ENCODE measurements at regions not wholly inside any gene's neighbourhood (a gene's known extent, or its start where the extent isn't known, plus 50 kb on each side); places are given as distances from the start of the nearest gene placed in this dataset.

- no peak for ATAC-seq
- TF ChIP-seq ZNF565 (CRISPR knock-in tag; conservative IDR thresholded peaks at IDR 0.05; ENCODE audit: low read depth) = no peak
- TF ChIP-seq, protein P1, sequence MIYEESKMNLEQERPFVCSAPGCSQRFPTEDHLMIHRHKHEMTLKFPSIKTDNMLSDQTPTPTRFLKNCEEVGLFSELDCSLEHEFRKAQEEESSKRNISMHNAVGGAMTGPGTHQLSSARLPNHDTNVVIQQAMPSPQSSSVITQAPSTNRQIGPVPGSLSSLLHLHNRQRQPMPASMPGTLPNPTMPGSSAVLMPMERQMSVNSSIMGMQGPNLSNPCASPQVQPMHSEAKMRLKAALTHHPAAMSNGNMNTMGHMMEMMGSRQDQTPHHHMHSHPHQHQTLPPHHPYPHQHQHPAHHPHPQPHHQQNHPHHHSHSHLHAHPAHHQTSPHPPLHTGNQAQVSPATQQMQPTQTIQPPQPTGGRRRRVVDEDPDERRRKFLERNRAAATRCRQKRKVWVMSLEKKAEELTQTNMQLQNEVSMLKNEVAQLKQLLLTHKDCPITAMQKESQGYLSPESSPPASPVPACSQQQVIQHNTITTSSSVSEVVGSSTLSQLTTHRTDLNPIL (CRISPR knock-in tag; IDR thresholded peaks at IDR 0.05; ENCODE audit: low read depth) = no peak
- no peak for TF ChIP-seq CSDC2 (CRISPR knock-in tag; IDR thresholded peaks at IDR 0.05)
- no peak for TF ChIP-seq OSR1 (CRISPR knock-in tag; IDR thresholded peaks at IDR 0.05)
- TF ChIP-seq TOX (CRISPR knock-in tag; IDR thresholded peaks at IDR 0.05; ENCODE audit: borderline replicate concordance) = no peak
- no peak for TF ChIP-seq POU6F1 (CRISPR knock-in tag; IDR thresholded peaks at IDR 0.05; ENCODE audit: borderline replicate concordance, low read depth)
- no peak for TF ChIP-seq ZNF8 (CRISPR knock-in tag; IDR thresholded peaks at IDR 0.05)
- TF ChIP-seq, protein P2, sequence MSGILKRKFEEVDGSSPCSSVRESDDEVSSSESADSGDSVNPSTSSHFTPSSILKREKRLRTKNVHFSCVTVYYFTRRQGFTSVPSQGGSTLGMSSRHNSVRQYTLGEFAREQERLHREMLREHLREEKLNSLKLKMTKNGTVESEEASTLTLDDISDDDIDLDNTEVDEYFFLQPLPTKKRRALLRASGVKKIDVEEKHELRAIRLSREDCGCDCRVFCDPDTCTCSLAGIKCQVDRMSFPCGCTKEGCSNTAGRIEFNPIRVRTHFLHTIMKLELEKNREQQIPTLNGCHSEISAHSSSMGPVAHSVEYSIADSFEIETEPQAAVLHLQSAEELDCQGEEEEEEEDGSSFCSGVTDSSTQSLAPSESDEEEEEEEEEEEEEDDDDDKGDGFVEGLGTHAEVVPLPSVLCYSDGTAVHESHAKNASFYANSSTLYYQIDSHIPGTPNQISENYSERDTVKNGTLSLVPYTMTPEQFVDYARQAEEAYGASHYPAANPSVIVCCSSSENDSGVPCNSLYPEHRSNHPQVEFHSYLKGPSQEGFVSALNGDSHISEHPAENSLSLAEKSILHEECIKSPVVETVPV (CRISPR knock-in tag; IDR thresholded peaks at IDR 0.05) = no peak
- TF ChIP-seq ARNTL (CRISPR knock-in tag; IDR thresholded peaks at IDR 0.05; ENCODE audit: borderline replicate concordance, low read depth) = no peak
- TF ChIP-seq TCF4 (CRISPR knock-in tag; IDR thresholded peaks at IDR 0.05; ENCODE audit: borderline replicate concordance) = no peak
- TF ChIP-seq PPARA (CRISPR knock-in tag; IDR thresholded peaks at IDR 0.05; ENCODE audit: borderline replicate concordance) = no peak
- no peak for TF ChIP-seq ZFP3 (CRISPR knock-in tag; IDR thresholded peaks at IDR 0.05)
Measured at GRCh38 chr7:119782286-119782685, 490.7 kb upstream of the KCND2 start.

GRCh38 chr7:119783799-119784198 is 489.2 kb upstream of the KCND2 start:
- no peak for TF ChIP-seq ESRRG (CRISPR knock-in tag; IDR thresholded peaks at IDR 0.05)
- TF ChIP-seq TSHZ2 (CRISPR knock-in tag; IDR thresholded peaks at IDR 0.05) = no peak
- no peak for TF ChIP-seq BACH2 (CRISPR knock-in tag; IDR thresholded peaks at IDR 0.05; ENCODE audit: borderline replicate concordance)
- TF ChIP-seq PATZ1 (CRISPR knock-in tag; IDR thresholded peaks at IDR 0.05; ENCODE audit: borderline replicate concordance) = no peak
- TF ChIP-seq ZFP3 (CRISPR knock-in tag; IDR thresholded peaks at IDR 0.05) = no peak
- no peak for TF ChIP-seq ZC3H10 (CRISPR knock-in tag; IDR thresholded peaks at IDR 0.05)
- TF ChIP-seq SNAI2 (CRISPR knock-in tag; IDR thresholded peaks at IDR 0.05) = no peak
- TF ChIP-seq ZNF70 (CRISPR knock-in tag; IDR thresholded peaks at IDR 0.05) = no peak
- TF ChIP-seq, protein P1 (CRISPR knock-in tag; IDR thresholded peaks at IDR 0.05; ENCODE audit: low read depth) = no peak
- TF ChIP-seq CSDC2 (CRISPR knock-in tag; IDR thresholded peaks at IDR 0.05) = no peak
- no peak for TF ChIP-seq PPARA (CRISPR knock-in tag; IDR thresholded peaks at IDR 0.05; ENCODE audit: borderline replicate concordance)

DNA sequence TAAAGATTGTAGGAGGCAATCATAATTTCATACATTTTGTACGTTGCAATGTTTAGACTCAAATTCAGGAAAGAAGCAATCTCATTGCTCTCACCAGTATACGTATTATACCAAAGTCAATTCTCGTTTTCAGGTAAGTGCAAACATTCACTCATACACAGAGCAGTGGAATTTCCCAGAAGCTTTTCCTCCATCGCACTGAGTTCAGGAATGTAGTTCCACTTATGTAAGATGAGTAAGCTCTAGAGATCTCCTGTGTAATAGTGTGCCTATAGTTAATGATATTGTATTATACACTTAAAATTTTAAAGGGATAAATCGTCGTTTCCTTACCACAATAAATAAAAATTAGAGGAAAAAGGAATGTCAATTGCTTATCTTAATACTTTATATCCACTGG is 470.8 kb upstream of the KCND2 start:
- ATAC-seq = peak; percentile 91
- TF ChIP-seq BACH2 (CRISPR knock-in tag; IDR thresholded peaks at IDR 0.05; ENCODE audit: borderline replicate concordance) (no peak), OSR1 (CRISPR knock-in tag; IDR thresholded peaks at IDR 0.05) (no peak), TOX (CRISPR knock-in tag; IDR thresholded peaks at IDR 0.05; ENCODE audit: borderline replicate concordance) (no peak), PATZ1 (CRISPR knock-in tag; IDR thresholded peaks at IDR 0.05; ENCODE audit: borderline replicate concordance) (no peak), ZNF70 (CRISPR knock-in tag; IDR thresholded peaks at IDR 0.05) (no peak), ZNF8 (CRISPR knock-in tag; IDR thresholded peaks at IDR 0.05) (no peak), ARNTL (CRISPR knock-in tag; IDR thresholded peaks at IDR 0.05; ENCODE audit: borderline replicate concordance, low read depth) (no peak), ZFP3 (CRISPR knock-in tag; IDR thresholded peaks at IDR 0.05) (no peak)
- TF ChIP-seq, protein P1 (CRISPR knock-in tag; IDR thresholded peaks at IDR 0.05; ENCODE audit: low read depth) = no peak
- TF ChIP-seq, protein P2 (CRISPR knock-in tag; IDR thresholded peaks at IDR 0.05) = no peak

More at GRCh38 chr7:119783799-119784198, 489.2 kb upstream of the KCND2 start:
- peak; percentile 52; the same call in 1 of the 3 replicates for ATAC-seq

Data from SK-N-SH treated with all-trans-retinoic acid at 6 μM for 48 hours (cell line).